Spleen (tissue), 11 donors: ENCODE measurements at regions not wholly inside any gene's neighbourhood (a gene's known extent, or its start where the extent isn't known, plus 50 kb on each side); places are given as distances from the start of the nearest gene placed in this dataset.

Experiments used
- DNase-seq: peaks from one replicate; pipeline ENCODE4 v3.0.0-alpha.2; 2020
- H3K27ac ChIP-seq, 8 donors: fragments of 200-600 bp; sonication (generic) in 7 of 8; 1 replicate in 4 of 8; 2 replicates in 4 of 8; pipeline versions ENCODE4 v1.5.0 to v1.8.0; 2016 to 2021; ENCODE audit warnings: inconsistent platforms in 4 of 8, mild to moderate bottlenecking in 4 of 8, moderate library complexity in 1 of 8
- H3K27me3 ChIP-seq, 7 donors: fragments of 200-600 bp; sonication (generic) in 6 of 7; replicated peaks in 1 of 7; 1 replicate in 4 of 7; 2 replicates in 3 of 7; pipeline versions ENCODE4 v1.5.0 to v1.8.0; 2016 to 2021; ENCODE audit warnings: inconsistent platforms in 3 of 7, mild to moderate bottlenecking in 1 of 7
- H3K36me3 ChIP-seq, 6 donors: fragments of 200-600 bp; sonication (generic) in 5 of 6; 1 replicate in 4 of 6; 2 replicates in 2 of 6; pipeline versions ENCODE4 v1.5.0 to v1.8.0; 2016 to 2021; ENCODE audit warnings: inconsistent platforms in 2 of 6
- H3K4me1 ChIP-seq, 6 donors: fragments of 200-600 bp; sonication (generic) in 5 of 6; 1 replicate in 3 of 6; 2 replicates in 3 of 6; pipeline versions ENCODE4 v1.5.0 to v1.8.0; 2016 to 2021; ENCODE audit warnings: inconsistent platforms in 3 of 6
- H3K4me3 ChIP-seq, 8 donors: fragments of 200-600 bp; sonication (generic) in 7 of 8; 1 replicate in 4 of 8; 2 replicates in 4 of 8; pipeline versions ENCODE4 v1.5.0 to v1.8.0; 2016 to 2021; ENCODE audit warnings: inconsistent platforms in 4 of 8, mild to moderate bottlenecking in 4 of 8, moderate library complexity in 2 of 8
- H3K9me3 ChIP-seq, 8 donors: fragments of 200-600 bp; sonication (generic) in 7 of 8; 1 replicate in 4 of 8; 2 replicates in 4 of 8; pipeline versions ENCODE4 v1.5.0 to v1.8.0; 2016 to 2021; ENCODE audit warnings: inconsistent platforms in 4 of 8
- POLR2A ChIP-seq, 3 donors: fragments of 450-650 bp; IDR thresholded peaks; one replicate each; pipeline ENCODE4 v1.5.1; 2017; ENCODE audit warnings: antibody characterized with exemption in 3 of 3, mild to moderate bottlenecking in 1 of 3
- POLR2AphosphoS5 ChIP-seq, 3 donors: sonication (generic); formaldehyde crosslinking; IDR thresholded peaks; one replicate each; pipeline ENCODE4 v1.5.1; 2017; ENCODE audit warnings: antibody characterized with exemption in 3 of 3
- WGBS, 5 donors: extraction: QIAGEN DNeasy Blood & Tissue Kit in 3 of 5; methylation state at CpG; one replicate each; pipeline versions ENCODE4 v1.1.5 to v1.1.7; 2013 to 2018; 5-methylcytosine and 5-hydroxymethylcytosine counted together
- intact Hi-C: fragments of 100-400 bp; cut with DNase I; formaldehyde crosslinking; loops from one replicate; pipeline ENCODE4 v1.15.0; 2023; ENCODE audit warnings: low total_unique reads
- TF ChIP-seq, protein P1 (sequence below), 11 experiments: fragments of 200-600 bp in 7 of 11; fragments of 450-650 bp in 4 of 11; sonication (generic) in 4 of 11; IDR thresholded peaks in 8 of 11; conservative IDR thresholded peaks in 3 of 11; 1 replicate in 7 of 11; 2 replicates in 4 of 11; pipeline versions ENCODE4 v1.4.0 to v1.8.0; 2016 to 2021; ENCODE audit warnings: antibody characterized with exemption in 11 of 11, inconsistent platforms in 4 of 11, mild to moderate bottlenecking in 1 of 11
- donor health status: healthy with polysubstance abuse.
- donor health status: DM: no; HTN: no; CAD: no; lungs with moderate emphysema.
- donor health status: DM: no; HTN: no; CAD: no.
- donor health status: Bipolar disorder and iron deficiency.
- donor health status: healthy.
- donor health status: DM: no; HTN: no; CAD: no.
- donor health status: DM: yes; HTN: yes; CAD: no.

DNA sequence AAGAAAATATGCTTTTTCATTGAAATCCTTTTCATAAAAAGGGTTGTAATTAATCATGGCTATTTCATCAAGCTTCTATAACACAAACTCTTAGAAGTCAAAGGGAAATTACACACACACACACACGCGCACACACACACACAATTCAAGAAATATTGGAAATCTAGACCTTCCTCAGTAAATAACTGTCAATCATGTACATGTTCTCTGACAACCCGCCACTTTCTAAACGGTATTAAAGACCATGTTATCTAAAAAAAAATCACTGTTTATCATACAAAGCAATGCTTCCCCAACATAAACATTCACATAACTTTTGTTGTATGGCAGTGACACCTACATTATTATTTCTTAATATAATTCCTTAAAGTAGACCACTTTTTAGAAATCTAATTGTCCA is 132.2 kb downstream of the EFNB2 start:
- no peaks in the 10 kb centered on the region for H3K27me3 ChIP-seq
- DNase-seq, result no peak
- H3K27ac ChIP-seq, result no peak overlapping the region
- no peaks in the 10 kb centered on the region for H3K4me1 ChIP-seq
- no peaks in the 10 kb centered on the region for H3K36me3 ChIP-seq
- H3K4me3 ChIP-seq, result no peak overlapping the region
- TF ChIP-seq, protein P1, sequence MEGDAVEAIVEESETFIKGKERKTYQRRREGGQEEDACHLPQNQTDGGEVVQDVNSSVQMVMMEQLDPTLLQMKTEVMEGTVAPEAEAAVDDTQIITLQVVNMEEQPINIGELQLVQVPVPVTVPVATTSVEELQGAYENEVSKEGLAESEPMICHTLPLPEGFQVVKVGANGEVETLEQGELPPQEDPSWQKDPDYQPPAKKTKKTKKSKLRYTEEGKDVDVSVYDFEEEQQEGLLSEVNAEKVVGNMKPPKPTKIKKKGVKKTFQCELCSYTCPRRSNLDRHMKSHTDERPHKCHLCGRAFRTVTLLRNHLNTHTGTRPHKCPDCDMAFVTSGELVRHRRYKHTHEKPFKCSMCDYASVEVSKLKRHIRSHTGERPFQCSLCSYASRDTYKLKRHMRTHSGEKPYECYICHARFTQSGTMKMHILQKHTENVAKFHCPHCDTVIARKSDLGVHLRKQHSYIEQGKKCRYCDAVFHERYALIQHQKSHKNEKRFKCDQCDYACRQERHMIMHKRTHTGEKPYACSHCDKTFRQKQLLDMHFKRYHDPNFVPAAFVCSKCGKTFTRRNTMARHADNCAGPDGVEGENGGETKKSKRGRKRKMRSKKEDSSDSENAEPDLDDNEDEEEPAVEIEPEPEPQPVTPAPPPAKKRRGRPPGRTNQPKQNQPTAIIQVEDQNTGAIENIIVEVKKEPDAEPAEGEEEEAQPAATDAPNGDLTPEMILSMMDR (IDR thresholded peaks at IDR 0.05 in 8 of 11, conservative IDR thresholded peaks at IDR 0.05 in 3 of 11), result no peak
- TF ChIP-seq POLR2AphosphoS5 (IDR thresholded peaks at IDR 0.05) (no peak), POLR2A (IDR thresholded peaks at IDR 0.05) (no peak)
- intact Hi-C loops, result no loop called here
- H3K9me3 ChIP-seq, result no peaks in the 10 kb centered on the region
- 79 to 85% (median 82%) methylated on average over 4 of the region's 4 CpGs for WGBS, 5 donors

DNA sequence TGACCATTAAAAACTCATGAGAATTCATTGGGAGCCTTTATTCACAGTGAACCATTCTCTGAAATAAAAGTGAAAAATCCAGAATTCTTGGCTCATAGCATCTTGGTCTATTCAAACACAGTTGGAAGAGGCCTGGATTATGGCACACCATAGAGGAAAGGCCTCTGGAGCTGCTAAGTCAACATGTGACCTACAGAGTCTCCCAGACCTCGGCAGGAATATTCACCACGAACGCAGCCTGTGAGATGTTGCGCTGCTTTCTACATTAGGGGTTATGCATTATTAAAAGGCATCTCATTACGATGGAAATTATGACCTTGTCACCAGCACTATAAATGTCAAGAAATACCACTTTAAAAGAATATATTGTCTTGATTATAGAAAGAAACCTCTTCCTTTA is 132.6 kb downstream of the EFNB2 start:
- Histone ChIP-seq H3K4me3 (no peak overlapping the region), H3K9me3 (no peaks in the 10 kb centered on the region), H3K27ac (no peak overlapping the region), H3K4me1 (no peaks in the 10 kb centered on the region), H3K36me3 (no peaks in the 10 kb centered on the region), H3K27me3 (no peaks in the 10 kb centered on the region)
- DNase-seq, result no peak
- WGBS, 5 donors, result 84 to 94% (median 90%) methylated on average over 5 of the region's 5 CpGs
- no peak for TF ChIP-seq POLR2A (IDR thresholded peaks at IDR 0.05)
- TF ChIP-seq POLR2AphosphoS5 (IDR thresholded peaks at IDR 0.05), result no peak
- TF ChIP-seq, protein P1 (IDR thresholded peaks at IDR 0.05 in 8 of 11, conservative IDR thresholded peaks at IDR 0.05 in 3 of 11), result no peak
- intact Hi-C loops, result no loop called here

DNA sequence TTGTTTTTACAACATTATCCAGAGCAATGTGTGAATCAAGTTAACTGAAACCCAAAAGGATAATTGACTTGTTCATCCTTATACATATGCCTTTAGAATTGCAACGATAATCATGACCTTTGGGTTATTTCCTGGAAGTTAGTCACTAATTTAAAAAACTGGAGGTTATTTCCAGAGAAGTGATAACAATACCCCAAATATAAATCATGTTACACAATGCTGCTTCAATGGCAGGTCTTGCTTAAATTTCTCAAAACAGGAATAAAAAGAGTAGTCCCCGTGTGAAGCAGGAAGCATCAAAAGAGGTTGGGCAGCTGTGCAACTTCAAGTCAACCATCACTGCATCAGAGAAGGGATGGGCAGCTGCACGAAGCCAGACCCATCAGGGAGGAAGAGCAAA is 134.4 kb downstream of the EFNB2 start:
- DNase-seq, result no peak
- 33 to 61% (median 44%) methylated on average over 3 of the region's 3 CpGs for WGBS, 5 donors
- Histone ChIP-seq H3K4me1 (no peaks in the 10 kb centered on the region), H3K27me3 (peaks cover 0 to 6% (median 0%) of the 10 kb centered on the region in 7 donors), H3K36me3 (no peaks in the 10 kb centered on the region), H3K27ac (no peak overlapping the region), H3K4me3 (no peak overlapping the region), H3K9me3 (no peaks in the 10 kb centered on the region)
- intact Hi-C loops, result no loop called here
- TF ChIP-seq, protein P1 (IDR thresholded peaks at IDR 0.05 in 8 of 11, conservative IDR thresholded peaks at IDR 0.05 in 3 of 11), result no peak
- TF ChIP-seq POLR2A (IDR thresholded peaks at IDR 0.05) (no peak), POLR2AphosphoS5 (IDR thresholded peaks at IDR 0.05) (no peak)

DNA sequence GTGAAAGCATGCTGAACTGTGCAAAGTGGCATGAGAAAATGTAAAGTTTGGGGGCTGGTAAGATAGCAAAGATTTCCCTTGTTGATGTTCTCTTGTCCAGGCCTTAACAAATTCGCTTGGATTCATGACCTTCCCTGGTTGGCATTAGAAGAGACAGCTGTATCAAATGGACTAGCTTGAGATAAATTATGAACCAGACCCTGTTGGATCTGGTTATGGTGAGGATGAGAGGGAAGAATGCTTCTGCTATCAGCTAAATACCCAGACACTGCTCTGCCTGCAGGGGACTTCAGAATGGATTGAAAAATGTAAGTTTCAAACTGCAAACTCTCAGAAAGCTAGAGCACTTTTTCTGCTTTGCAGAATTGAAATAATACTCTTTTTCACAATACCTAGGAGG is 135.2 kb downstream of the EFNB2 start:
- intact Hi-C loops, result no loop called here
- H3K27ac ChIP-seq, result no peak overlapping the region
- no peaks in the 10 kb centered on the region for H3K4me1 ChIP-seq
- 63 to 83% (median 76%) methylated on average over 1 of the region's 1 CpG for WGBS, 5 donors
- no peak for TF ChIP-seq POLR2AphosphoS5 (IDR thresholded peaks at IDR 0.05)
- TF ChIP-seq, protein P1 (IDR thresholded peaks at IDR 0.05 in 8 of 11, conservative IDR thresholded peaks at IDR 0.05 in 3 of 11), result no peak
- TF ChIP-seq POLR2A (IDR thresholded peaks at IDR 0.05), result no peak
- H3K4me3 ChIP-seq, result no peak overlapping the region
- peaks cover 0 to 6% (median 0%) of the 10 kb centered on the region in 7 donors for H3K27me3 ChIP-seq
- H3K36me3 ChIP-seq, result no peaks in the 10 kb centered on the region
- DNase-seq, result no peak
- H3K9me3 ChIP-seq, result no peaks in the 10 kb centered on the region
